IPS-18c (cell line): ENCODE measurements at regions not wholly inside any gene's neighbourhood (a gene's known extent, or its start where the extent isn't known, plus 50 kb on each side); places are given as distances from the start of the nearest gene placed in this dataset.

Experiments used
- H3K4me3 ChIP-seq: 2 replicates; pipeline ENCODE4 v1.7.0; 2013; ENCODE audit warnings: low read depth, mild to moderate bottlenecking, low read length, moderate library complexity; ENCODE audit not compliant: insufficient read depth
- H3K9me3 ChIP-seq: one replicate; pipeline ENCODE4 v1.6.1; 2013; ENCODE audit warnings: mild to moderate bottlenecking, low read length, moderate library complexity; ENCODE audit not compliant: control insufficient read depth, insufficient read depth

DNA sequence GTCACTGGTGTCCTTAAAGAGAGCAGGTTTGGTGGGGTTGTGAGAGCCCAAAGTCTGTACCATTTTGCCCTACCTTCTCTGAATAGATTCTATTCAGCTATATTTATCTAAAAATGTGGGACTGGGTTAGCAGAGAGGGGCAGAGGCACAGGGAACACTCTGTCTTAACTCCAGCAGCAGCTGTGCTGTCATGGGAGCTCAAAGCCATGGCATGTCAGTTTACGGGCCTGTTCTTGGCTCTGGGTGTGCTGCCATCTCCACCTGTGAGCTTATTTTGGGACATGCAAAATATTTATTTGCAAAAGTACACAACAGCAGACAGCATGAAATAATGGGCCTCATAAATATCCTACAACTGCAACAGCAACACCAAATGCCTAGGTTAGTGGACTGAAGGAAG, 129.6 kb upstream of the KCTD1 start:
- Histone ChIP-seq H3K9me3 (peaks cover 2% of the 10 kb centered on the region), H3K4me3 (no peak overlapping the region)

DNA sequence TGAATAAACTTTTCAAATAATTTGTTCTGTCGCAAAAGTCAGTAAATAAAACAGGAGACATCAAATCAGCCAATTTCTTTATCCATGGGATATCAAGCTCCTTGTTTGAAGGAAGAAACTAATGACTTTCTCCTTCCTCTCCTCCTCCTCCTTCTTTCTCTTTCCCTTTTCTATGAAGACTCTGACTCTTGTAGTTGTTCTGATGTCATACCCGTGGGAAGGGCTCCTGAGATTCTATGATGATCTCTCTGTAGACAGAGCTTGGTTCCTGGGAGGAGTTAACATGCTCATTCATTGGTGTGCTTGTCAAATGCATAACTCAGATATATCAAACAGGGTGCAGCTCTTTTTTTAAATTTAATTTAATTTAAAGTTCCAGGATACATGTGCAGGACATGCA, 118.7 kb upstream of the KCTD1 start:
- Histone ChIP-seq H3K4me3 (no peak overlapping the region), H3K9me3 (no peaks in the 10 kb centered on the region)

DNA sequence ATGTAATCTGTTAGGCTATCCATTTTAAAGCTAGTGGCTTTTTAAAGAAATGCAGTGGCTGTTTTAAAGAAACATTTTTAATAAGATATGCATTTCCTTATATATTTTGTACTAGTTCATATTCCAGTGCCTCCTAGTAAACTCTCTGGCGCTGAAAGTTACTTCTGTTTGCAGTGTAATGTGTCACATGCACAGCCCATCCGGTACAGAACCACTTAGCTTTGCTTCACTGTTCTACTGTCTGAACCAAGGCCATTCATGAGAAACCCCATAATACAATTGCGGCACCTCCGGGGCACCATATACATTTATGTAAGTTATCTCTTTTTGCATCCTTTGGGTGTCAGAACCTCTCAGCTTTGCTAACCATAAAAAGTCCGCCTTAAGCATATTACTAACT, 114.6 kb upstream of the KCTD1 start:
- Histone ChIP-seq H3K9me3 (no peaks in the 10 kb centered on the region), H3K4me3 (no peak overlapping the region)

DNA sequence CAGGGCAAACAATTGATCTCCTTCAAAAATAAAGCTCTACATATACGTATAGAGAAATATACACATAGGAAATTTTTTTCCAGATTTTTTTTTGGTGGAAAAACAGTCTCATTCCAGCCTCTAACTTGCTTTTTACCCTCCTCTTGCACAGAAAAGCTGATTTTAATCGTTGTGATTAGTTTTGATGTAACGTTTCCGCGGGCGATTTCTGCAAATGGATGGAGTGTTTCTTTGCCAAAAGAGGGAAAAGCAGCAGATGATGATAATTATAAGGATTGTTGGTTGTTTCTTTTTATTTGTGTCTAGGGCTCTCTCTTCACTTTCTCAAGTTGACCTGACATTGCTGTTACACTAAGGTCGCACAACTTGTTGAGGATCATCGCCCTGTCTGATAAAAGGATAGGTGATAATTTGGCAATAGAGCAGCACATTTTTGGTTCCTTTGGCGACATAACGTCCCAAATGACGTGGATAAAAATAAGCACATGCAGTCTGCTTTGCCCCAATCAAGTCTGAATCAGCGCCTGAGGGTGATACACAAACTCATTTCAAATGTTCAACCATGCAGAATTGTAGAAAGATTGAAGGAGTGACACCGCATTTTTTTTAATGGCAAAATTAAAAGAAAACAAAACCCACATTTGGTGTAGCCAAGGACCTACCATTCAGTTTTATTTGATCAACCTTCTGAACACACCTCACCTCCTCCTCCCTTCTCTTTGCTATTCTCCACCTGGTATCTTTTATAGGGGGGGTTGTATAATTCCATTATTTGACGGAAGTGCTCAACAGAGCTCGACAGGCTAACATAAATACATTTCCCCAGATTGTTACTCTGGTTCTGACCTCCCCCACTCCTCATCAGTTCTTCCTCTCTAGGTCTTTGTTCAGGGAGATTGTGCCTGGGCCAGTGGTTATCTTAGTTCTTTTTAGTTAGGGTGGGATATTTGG, 109.6 kb upstream of the KCTD1 start:
- H3K4me3 ChIP-seq: peak overlapping the region; percentile 75

DNA sequence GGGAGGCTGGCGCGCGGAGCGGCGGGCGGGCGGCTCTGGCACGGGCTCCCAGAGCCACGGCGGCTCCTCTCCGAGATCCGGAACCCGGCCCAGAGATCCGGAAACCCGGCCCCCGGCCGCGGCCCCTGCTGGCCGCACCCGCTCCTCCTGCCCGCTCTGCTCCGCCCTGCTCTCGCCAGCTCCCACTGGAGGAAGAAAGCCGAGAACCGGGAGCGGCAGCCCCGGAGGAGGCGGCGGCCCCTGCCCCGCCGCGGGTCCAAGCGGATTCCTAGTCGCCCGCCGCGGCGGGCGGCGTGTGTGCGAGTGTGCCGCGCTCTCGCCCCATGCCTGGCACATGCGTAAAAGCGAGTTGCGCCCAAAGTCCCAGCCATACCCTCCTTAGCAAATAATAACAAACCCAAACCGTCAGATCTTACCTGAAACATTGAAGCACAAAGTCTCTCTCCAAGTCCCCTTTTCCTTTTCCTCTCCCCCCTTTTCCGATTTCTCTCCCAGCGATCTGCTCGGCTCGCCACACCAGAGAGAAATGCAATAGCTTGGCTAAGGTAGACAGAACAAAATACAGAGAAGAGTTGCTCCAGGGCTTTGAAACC, 108.7 kb upstream of the KCTD1 start:
- Histone ChIP-seq H3K9me3 (no peaks in the 10 kb centered on the region), H3K4me3 (peak overlapping the region; percentile 75)

More for the DNA sequence above, 109.6 kb upstream of the KCTD1 start:
- H3K9me3 ChIP-seq: no peaks in the 10 kb centered on the region

DNA sequence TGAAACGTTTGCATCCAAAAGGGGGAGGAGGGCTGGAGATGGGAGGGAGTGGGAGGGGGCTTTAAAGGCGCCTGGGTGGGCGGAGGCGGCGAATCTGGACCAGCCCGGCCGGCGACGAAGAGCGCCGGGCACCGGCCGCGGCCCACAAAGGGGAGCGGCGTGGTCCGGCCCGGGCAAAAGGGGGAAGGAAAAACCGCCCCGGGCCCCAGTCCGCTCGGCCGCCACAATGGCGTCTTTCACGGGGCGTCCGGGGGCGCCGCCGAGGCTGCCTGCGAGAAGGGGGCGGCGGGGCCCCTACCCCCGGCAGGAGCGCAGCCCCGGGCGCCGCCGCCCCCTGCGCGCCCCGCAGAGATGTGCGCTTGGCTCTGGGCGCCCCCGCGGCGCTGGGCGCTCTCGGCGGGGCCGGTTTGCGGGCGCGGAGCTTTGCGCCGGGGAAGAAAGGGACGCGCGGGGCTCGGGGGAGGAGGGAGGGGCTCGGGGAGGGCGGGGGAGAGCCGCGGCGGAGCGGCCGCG, 108.1 kb upstream of the KCTD1 start:
- H3K4me3 ChIP-seq: peak overlapping the region; percentile 75
- no peaks in the 10 kb centered on the region for H3K9me3 ChIP-seq

DNA sequence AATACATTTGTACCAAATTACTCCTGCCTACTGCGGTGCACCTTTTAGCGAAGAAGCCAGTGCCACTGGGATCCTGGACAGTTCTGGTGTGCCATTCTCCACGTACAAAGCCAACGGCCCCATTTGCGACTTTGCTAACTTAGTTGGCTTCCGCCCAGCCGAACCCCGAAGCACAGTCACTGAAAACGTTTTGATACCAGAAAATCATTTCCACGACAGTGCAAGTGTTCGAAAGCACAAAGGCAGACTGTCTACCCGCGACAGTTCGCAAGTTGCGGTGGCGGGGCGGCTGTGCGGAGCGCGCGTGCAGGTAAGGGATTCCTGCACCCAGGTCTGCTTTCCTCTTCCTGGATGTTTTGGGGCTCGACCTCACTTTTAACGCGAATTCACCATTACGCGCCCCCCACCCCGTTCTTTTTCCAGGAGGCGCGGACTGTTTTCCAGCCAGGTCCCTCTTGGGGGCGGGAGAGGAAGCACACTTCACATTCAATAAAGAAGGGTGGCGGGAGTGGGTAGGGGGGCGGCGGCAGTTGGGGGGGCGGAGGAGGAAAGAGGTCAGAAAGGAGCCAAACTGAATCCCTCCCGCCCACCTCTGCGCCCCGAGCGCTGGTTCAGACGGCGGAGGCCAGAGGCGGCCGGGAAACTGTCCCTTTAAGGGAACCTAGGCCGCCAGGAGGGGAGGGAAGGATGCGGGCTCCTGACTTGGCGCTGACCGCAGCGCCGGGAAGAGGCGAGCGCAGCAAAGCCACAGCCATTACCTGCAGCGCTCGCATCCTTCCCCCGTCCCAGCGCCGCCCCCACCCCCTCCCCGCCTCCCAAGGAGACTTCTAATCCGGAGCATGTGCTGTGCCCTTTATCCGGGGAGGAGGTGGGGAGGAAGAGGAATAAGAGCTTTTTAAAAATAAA, 107.4 kb upstream of the KCTD1 start:
- H3K4me3 ChIP-seq: peak overlapping the region; percentile 75
- H3K9me3 ChIP-seq: no peaks in the 10 kb centered on the region

DNA sequence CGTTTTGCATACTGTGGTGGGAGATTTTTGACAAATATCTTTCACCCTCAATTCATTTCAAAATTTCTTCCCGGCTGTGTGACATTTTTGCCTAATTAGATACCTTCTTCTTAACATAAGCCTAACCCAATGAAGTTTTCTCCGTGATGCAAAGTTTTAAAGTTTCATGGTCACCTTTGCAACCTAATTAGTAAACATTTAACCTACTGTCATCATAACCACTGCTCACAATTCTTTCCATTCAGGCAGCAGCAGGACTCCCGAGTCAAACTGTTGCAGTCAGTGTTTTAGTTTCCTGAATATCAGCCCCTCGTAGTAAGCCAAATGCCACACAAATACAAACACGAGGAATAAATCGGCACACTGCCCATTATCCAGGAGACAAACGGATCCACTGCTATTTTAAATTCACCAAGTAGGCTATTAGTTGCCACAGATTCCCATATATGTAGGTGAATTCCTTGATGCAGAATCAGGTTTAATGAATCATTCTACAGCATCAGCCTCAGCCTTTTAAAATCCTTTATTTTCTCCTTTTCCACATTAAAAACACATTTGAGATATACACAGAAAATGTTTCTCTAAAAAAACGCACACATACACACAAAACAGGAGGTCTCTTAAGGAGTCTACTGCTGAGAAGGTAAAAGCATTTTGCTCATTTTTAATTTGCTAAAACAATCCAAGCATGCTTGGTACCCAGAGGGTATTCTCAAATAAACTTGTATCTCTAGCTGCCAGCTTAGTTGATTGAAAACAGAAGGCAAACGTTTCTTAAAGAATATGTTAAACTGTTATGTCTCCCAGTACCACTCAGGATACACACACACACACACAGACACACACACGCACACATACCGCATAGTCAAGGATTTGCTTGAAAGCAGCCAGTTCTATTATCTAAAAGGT, 106.5 kb upstream of the KCTD1 start:
- H3K4me3 ChIP-seq: peak overlapping the region; percentile 75

DNA sequence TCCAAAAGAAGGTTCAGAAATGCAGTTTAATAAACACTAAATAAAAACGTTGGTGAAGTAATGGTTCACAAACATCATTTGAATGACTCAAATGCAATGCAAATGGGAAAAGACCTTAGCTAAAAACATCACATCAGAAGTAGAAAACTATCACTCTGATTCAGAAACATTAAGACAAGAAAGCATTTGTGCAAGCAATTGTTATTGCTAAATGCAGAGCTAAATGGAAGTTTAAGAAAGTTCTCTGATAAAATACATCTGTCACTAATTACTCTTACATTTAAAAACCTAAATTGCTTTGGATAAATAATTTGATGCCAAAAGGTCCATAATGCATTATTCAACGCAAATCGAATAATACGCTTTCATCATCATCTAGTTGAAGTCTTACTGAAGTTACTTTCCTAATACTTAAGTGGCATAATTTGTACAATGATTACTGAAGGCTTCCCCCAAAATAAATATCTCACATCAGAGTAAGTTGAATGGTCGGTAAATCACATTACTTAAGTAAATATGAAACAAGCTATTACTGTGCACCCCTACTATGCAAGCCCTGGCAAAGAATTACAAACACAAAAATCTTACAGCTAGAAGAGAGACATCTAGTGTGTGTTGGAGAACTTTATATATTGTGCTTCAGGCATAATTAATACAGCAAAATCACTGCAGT, 105.7 kb upstream of the KCTD1 start:
- Histone ChIP-seq H3K9me3 (no peaks in the 10 kb centered on the region), H3K4me3 (no peak overlapping the region)

More for the DNA sequence above, 106.5 kb upstream of the KCTD1 start:
- no peaks in the 10 kb centered on the region for H3K9me3 ChIP-seq

DNA sequence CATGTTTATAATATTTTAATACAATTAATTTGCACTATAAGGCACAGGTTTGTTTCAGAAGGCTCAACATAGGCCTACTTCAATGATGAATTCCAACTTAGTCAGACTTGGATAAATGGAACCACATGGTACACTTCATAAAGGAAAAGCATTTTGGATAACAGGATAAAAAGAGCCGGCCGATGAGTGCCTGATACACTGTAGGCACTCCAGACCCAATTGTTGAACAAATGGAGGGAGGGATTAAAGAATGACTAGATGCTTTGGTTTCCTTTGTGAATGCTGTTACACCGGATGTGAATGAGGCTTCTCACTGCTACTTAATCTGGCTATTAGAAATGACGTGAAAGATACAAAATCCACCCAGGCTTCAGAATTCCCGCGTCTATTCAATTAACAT, 104.1 kb upstream of the KCTD1 start:
- no peak overlapping the region for H3K4me3 ChIP-seq
- H3K9me3 ChIP-seq: no peaks in the 10 kb centered on the region

DNA sequence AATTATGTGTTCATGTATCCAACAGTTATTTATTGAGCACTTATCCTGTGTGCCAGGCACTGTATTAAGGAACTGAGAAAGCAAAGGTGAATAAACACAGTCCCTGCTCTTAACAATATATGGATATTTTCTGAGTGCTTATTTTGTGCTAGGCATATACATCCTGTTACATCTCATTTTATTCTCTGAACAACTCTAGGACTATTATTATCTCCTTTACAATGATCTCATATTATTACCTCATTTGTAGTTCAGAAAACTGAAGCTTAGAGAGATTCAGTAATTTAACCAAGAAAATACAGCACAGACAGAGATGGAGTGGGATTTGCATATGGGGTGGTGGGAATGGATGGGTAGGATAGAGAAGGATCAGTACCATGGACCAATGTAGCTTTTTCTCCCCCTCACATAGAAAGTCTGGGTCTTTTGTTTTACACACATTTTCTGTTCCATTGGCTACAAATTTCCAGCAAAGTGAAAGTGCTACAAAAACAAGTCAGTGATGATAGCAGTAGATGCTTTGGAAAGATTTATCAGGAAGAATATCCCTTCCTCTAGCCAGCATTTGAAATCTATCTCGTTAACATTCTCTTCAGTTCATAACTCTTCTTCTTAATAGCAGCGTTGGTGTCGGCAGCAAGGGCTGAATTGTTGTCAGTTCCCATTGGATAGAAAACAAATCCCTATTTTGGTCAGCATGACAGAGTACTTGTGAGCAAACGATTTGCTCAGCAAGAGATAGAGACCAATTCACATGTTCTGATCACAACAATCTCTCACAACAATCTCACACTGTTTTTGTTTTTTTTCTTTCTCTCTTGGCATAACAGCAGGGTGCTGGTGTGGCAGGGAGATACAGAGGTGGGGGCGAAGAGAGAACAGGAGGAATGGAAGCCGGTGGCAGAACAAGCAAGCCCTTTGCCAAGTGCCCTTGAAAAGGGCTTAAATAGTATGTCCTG, 102.2 kb upstream of the KCTD1 start:
- no peak overlapping the region for H3K4me3 ChIP-seq
- H3K9me3 ChIP-seq: no peaks in the 10 kb centered on the region

DNA sequence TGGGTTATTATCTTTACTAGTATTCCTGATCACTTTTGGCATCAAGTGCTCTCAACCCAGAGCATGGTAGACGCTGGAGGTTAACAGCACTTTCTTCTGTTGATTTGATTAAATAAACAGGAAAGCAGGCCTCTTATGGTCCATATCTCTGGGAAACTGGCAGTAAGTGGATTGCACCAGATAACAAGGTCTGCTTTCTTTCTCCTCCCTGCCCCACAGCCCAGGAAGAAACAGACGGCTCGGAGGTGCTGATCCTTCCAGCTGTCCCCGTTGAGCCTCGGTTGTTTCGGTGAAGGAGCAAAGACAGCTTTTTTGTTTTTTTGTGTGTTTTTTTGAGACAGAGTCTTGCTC, 100.8 kb upstream of the KCTD1 start:
- H3K4me3 ChIP-seq: no peak overlapping the region
- no peaks in the 10 kb centered on the region for H3K9me3 ChIP-seq

DNA sequence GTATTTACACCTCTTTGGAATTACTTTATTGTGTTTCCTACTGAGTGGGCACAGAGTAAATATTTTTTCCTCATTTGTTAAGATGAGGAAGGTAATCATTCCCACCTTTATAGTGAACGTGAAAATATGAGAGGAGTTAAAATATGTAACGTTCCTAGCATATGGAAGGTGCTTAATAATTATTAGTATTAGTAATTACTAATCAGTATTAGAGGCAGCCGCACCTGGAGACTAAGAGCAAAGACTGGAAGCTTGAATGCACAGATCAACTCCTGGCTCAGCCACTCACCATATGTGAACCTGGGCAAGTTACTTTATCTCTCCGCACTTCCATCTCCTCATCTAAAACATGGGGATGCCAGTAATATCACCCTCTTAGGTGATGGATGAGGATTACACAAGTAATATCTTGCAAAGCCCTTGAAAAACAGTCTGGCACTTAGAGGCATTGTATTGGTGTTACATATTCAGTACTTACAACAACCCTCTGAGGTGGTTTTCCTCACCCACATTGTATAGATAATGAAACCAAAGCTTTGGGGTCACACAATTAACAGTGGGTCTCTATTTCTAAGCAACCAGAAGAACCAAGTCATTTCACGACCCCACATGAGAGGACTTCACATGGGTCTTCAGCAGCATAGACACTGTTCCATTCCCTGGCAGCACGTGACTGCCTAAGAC, 100.3 kb upstream of the KCTD1 start:
- Histone ChIP-seq H3K9me3 (no peaks in the 10 kb centered on the region), H3K4me3 (no peak overlapping the region)

DNA sequence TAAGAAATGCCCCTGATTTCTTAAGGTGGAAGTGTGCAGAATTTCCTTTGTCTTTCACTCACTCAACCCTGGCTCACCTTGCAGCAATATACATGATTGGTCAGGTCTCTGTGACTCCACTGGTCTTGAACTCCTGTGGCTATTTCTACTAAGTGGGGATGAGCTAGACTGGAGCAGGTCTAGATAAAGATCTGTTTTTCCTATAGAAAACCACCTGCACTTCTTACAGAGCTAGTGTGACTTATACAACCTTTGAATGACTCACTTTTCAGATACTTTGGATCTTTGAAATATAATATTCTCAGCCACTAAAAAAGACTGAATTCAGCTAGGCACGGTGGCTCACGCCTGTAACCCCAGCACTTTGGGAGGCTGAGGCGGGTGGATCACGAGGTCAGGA, 98.5 kb upstream of the KCTD1 start:
- Histone ChIP-seq H3K9me3 (no peaks in the 10 kb centered on the region), H3K4me3 (no peak overlapping the region)
